Heart right ventricle (tissue), 16 donors: ENCODE measurements at regions not wholly inside any gene's neighbourhood (a gene's known extent, or its start where the extent isn't known, plus 50 kb on each side); places are given as distances from the start of the nearest gene placed in this dataset.

Experiments
- ATAC-seq, 8 donors: fragments of 200-7000 bp; cut with Tn5 transposase; one replicate each; pipeline ENCODE4 v1.9.1; 2020; ENCODE audit warnings: mild to moderate bottlenecking in 8 of 8, moderate library complexity in 8 of 8, moderate number of reproducible peaks in 1 of 8
- DNase-seq, 2 donors: peaks; one replicate each; pipeline ENCODE4 v3.0.0-alpha.2; 2020
- H3K27ac ChIP-seq, 10 donors: fragments of 200-600 bp; sonication (generic) in 2 of 10; one replicate each; pipeline versions ENCODE4 v1.5.0 to v1.8.0; 2020 to 2022; ENCODE audit warnings: mild to moderate bottlenecking in 3 of 10
- H3K27me3 ChIP-seq, 7 donors: fragments of 200-600 bp; one replicate each; pipeline ENCODE4 v1.8.0; 2021 to 2022; ENCODE audit warnings: mild to moderate bottlenecking in 2 of 7
- H3K36me3 ChIP-seq, 9 donors: fragments of 200-600 bp; sonication (generic) in 1 of 9; one replicate each; pipeline versions ENCODE4 v1.5.0 to v1.8.0; 2020 to 2022; ENCODE audit warnings: mild to moderate bottlenecking in 2 of 9
- H3K4me1 ChIP-seq, 9 donors: fragments of 200-600 bp; sonication (generic) in 1 of 9; one replicate each; pipeline versions ENCODE4 v1.5.0 to v1.8.0; 2020 to 2022; ENCODE audit warnings: mild to moderate bottlenecking in 4 of 9
- H3K4me3 ChIP-seq, 10 donors: fragments of 200-600 bp; sonication (generic) in 2 of 10; one replicate each; pipeline versions ENCODE4 v1.5.0 to v1.8.0; 2020 to 2022; ENCODE audit warnings: mild to moderate bottlenecking in 7 of 10, moderate library complexity in 2 of 10
- H3K9me3 ChIP-seq, 11 donors: fragments of 200-600 bp in 10 of 11; sonication (generic) in 2 of 11; one replicate each; pipeline versions ENCODE4 v1.5.0 to v1.8.0; 2013 to 2022; ENCODE audit warnings: mild to moderate bottlenecking in 2 of 11, control low read depth in 1 of 11, moderate library complexity in 1 of 11
- CTCF ChIP-seq, 9 donors: fragments of 200-600 bp; sonication (generic) in 2 of 9; IDR thresholded peaks; one replicate each; pipeline versions ENCODE4 v1.5.0 to v1.8.0; 2021 to 2022; ENCODE audit warnings: antibody characterized with exemption in 9 of 9, mild to moderate bottlenecking in 5 of 9, moderate library complexity in 1 of 9
- WGBS, 2 donors: extraction: QIAGEN DNeasy Blood & Tissue Kit; methylation state at CpG; one replicate each; pipeline ENCODE4 v1.1.7; 2013; ENCODE audit warnings: inconsistent platforms in 1 of 2; 5-methylcytosine and 5-hydroxymethylcytosine counted together
- intact Hi-C, 10 donors: fragments of 100-400 bp; cut with DNase I; formaldehyde crosslinking; loops; one replicate each; pipeline versions ENCODE4 v1.11.1 to v1.14.2; 2022
- donor health status: Arrhythmogenic right ventricular cardiomyopathy.
- donor health status: ischemic (EF 13 %, LVEDD 7.1; RV severe dilation, severe dysfunction).
- donor health status: healthy with polysubstance abuse.
- donor health status: DM: no; HTN: yes; CAD: no.
- donor health status: DM: no; HTN: no; CAD: no.
- donor health status: ischemic (EF 25% LVEDD 6.9; RV normal size, moderate dysfunction).
- donor health status: ischemic (EF 25% LVEDD 5.7; RV mildly dilated, moderate dysfunction).
- donor health status: healthy.
- donor health status: DM: yes; HTN: yes; CAD: no.
- donor health status: Ischemic cardiomyopathy.
- donor health status: ischemic (EF 35%, LVEDD 5.7; RV mildly dilated, moderate dysfunction).
- donor health status: nonischemic (EF 11% LVEDD 7.7; RV severe dilation, severe dysfunction).
- donor health status: DM: yes; HTN: yes; CAD: no.
- donor health status: PGD.
- donor health status: ischemic (EF 29% LVEDD 5.4; RV normal size, mild dysfunction).
- donor health status: nonischemic (EF 23%, LVEDD 6.1; RV moderate dilation, normal function).

GRCh38 chr1:214837376-214837775 lies 234.4 kb downstream of the CENPF start:
- no peak for DNase-seq
- H3K9me3 ChIP-seq, result no peaks in the 10 kb centered on the region
- 82 to 83% methylated on average over 2 of the region's 2 CpGs for WGBS, 2 donors

DNA sequence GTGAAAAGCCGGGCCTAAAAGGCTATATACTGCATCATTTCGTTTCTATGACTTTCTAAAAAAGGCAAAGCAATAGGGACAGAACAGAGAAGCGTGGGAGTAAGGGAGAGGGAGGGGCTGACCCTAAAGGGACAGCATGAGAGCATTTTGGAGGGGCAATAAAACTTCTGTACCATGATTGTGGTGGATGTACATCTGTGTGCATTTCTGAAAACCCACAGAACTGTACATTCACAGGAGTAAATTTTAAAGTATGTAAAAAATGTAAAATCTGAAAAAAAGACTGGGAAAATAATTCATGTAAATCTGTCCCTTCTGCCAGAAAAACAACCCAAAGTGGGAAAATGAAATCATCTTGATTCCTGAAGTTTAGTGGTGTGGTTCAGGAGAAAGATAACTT lies 235.4 kb downstream of the CENPF start:
- DNase-seq, result no peak

More at GRCh38 chr1:214837376-214837775, 234.4 kb downstream of the CENPF start:
- ATAC-seq, result no peak
- no peak overlapping the region for H3K4me3 ChIP-seq
- H3K36me3 ChIP-seq, result no peaks in the 10 kb centered on the region
- peaks cover 0 to 4% (median 0%) of the 10 kb centered on the region in 7 donors for H3K27me3 ChIP-seq
- intact Hi-C loops, result no loop called here
- no peaks in the 10 kb centered on the region for H3K4me1 ChIP-seq
- no peak for TF ChIP-seq CTCF (IDR thresholded peaks at IDR 0.05)
- H3K27ac ChIP-seq, result no peak overlapping the region

GRCh38 chr1:214840356-214840755 lies 237.4 kb downstream of the CENPF start:
- no peak for TF ChIP-seq CTCF (IDR thresholded peaks at IDR 0.05)
- WGBS, 2 donors, result 64 to 68% methylated on average over 3 of the region's 3 CpGs

More for the DNA sequence above, 235.4 kb downstream of the CENPF start:
- ATAC-seq, result no peak
- intact Hi-C loops, result no loop called here
- TF ChIP-seq CTCF (IDR thresholded peaks at IDR 0.05), result no peak
- no peaks in the 10 kb centered on the region for H3K9me3 ChIP-seq
- H3K4me1 ChIP-seq, result no peaks in the 10 kb centered on the region
- no peaks in the 10 kb centered on the region for H3K36me3 ChIP-seq
- 57 to 59% methylated on average over 3 of the region's 3 CpGs for WGBS, 2 donors
- H3K27ac ChIP-seq, result no peak overlapping the region
- no peak overlapping the region for H3K4me3 ChIP-seq
- H3K27me3 ChIP-seq, result peaks cover 0 to 4% (median 0%) of the 10 kb centered on the region in 7 donors

GRCh38 chr1:214842856-214843255 lies 239.7 kb upstream of the KCNK2 start:
- ATAC-seq (no peak), DNase-seq (no peak)
- no peaks in the 10 kb centered on the region for H3K36me3 ChIP-seq
- H3K4me3 ChIP-seq, result no peak overlapping the region
- no peaks in the 10 kb centered on the region for H3K9me3 ChIP-seq
- peaks cover 0 to 7% (median 0%) of the 10 kb centered on the region in 7 donors for H3K27me3 ChIP-seq
- intact Hi-C loops, result no loop called here
- no peaks in the 10 kb centered on the region for H3K4me1 ChIP-seq
- no peak for TF ChIP-seq CTCF (IDR thresholded peaks at IDR 0.05)
- 77 to 82% methylated on average over 2 of the region's 2 CpGs for WGBS, 2 donors
- H3K27ac ChIP-seq, result no peak overlapping the region

More at GRCh38 chr1:214840356-214840755, 237.4 kb downstream of the CENPF start:
- no peaks in the 10 kb centered on the region for H3K36me3 ChIP-seq
- peaks cover 0 to 7% (median 0%) of the 10 kb centered on the region in 7 donors for H3K27me3 ChIP-seq
- no peak overlapping the region for H3K27ac ChIP-seq
- intact Hi-C loops, result no loop called here
- DNase-seq, result no peak
- ATAC-seq, result no peak
- no peak overlapping the region for H3K4me3 ChIP-seq
- H3K4me1 ChIP-seq, result no peaks in the 10 kb centered on the region
- no peaks in the 10 kb centered on the region for H3K9me3 ChIP-seq
